SJCRH30 (cell line): ENCODE measurements at regions not wholly inside any gene's neighbourhood (a gene's known extent, or its start where the extent isn't known, plus 50 kb on each side); places are given as distances from the start of the nearest gene placed in this dataset.
"Not testable (repeated sequence)": the region's sequence is repeated elsewhere in the genome, so short reads cannot be mapped to it uniquely, and the experiment has no call there.

Experiments
- DNase-seq, 2 experiments: peaks; one replicate each; pipeline ENCODE4 v3.0.0-alpha.2; 2015 to 2020
- H3K27ac ChIP-seq: fragments of 250-450 bp; sonication (Bioruptor Pico); 2 replicates; pipeline ENCODE4 v1.5.1; 2020; ENCODE audit warnings: mild to moderate bottlenecking, moderate library complexity
- H3K27me3 ChIP-seq: fragments of 250-450 bp; sonication (Bioruptor Pico); 2 replicates; pipeline ENCODE4 v1.5.1; 2020; ENCODE audit warnings: mild to moderate bottlenecking, moderate library complexity
- H3K36me3 ChIP-seq: fragments of 250-450 bp; sonication (Bioruptor Pico); 2 replicates; pipeline ENCODE4 v1.5.1; 2020; ENCODE audit warnings: mild to moderate bottlenecking, moderate library complexity
- H3K4me1 ChIP-seq: fragments of 250-450 bp; sonication (Bioruptor Pico); 2 replicates; pipeline ENCODE4 v1.5.1; 2020; ENCODE audit warnings: mild to moderate bottlenecking, moderate library complexity
- H3K4me3 ChIP-seq: fragments of 250-450 bp; sonication (Bioruptor Pico); 2 replicates; pipeline ENCODE4 v1.5.1; 2020; ENCODE audit warnings: mild to moderate bottlenecking, moderate library complexity
- H3K9me3 ChIP-seq: fragments of 250-450 bp; sonication (Bioruptor Pico); replicated peaks from 2 replicates; pipeline ENCODE4 v1.5.1; 2020; ENCODE audit warnings: mild to moderate bottlenecking, moderate library complexity

DNA sequence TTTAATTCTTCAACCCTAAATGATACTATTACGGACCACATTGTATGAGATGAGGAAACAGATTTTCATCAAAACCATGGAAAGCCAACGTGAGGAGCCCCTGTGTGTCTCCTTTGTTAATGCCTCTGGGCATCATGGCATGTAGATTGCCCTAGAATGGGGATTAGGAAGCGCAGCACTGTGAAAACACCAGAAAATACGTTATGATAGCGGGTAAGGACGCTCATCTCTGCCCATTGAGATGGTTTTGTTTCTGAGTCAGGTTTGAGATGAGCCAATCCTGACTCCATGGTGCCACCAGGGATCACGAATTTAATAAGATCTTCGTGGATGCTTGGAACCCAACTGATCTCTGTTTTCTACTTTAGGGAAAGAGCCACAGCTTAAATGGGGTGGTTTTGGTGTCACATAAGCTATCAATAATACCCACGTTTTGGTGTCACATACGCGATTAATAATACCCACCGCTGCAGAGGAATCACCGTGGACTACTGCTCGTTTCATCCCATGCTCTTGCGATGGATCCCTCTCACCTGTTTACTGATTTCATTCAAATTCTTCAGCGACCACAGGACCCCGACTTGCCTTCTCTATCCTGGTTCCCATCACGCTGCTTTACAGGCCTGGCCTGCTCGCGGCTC, 137.3 kb downstream of the FOXD4L6 start:
- not testable (repeated sequence) for H3K9me3 ChIP-seq, H3K4me1 ChIP-seq, H3K27me3 ChIP-seq, H3K36me3 ChIP-seq, DNase-seq
- Histone ChIP-seq H3K4me3 (peak overlapping the region; percentile 100), H3K27ac (peak overlapping the region; percentile 95)

DNA sequence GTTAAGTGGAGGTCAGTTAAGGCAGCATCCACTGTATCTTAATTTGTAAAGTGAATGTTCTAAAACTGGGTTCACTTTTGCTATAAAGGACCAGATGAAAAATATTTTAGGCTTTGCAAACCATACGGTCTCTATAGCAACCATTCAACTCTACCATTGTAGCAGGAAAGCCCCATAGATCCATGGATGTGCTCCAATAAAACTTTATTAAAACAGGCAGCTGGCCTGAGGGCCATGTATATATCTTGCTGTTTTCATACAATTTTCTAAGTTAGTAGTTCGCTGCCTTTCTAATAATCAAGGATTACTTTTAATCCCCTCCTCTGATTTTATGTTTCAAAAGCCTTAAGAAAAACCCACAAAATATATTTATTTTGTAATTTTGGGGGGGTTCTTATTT, 142.1 kb downstream of the FOXD4L6 start:
- not testable (repeated sequence) for H3K9me3 ChIP-seq, H3K36me3 ChIP-seq, H3K4me3 ChIP-seq, H3K27ac ChIP-seq, H3K4me1 ChIP-seq, DNase-seq, H3K27me3 ChIP-seq

DNA sequence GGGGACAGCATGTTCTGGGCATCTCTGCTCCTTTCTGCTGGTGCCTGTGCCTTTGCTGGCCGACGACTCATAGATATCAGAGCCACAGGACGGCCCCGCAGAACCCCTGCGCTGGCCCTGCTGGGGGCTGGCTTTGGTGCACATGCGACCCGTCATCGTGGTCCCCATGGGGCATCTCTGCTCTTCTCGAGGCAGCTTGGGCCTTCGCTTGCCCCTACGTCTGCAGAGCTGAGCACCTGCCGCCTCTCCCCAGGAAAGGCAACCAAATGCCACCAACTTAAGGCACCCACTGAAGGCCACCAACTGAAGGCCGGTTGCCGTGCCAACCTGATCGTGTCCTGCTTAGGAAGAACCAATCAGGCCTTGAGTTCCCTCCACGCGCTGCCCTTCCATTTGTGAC, 153.1 kb downstream of the FOXD4L6 start:
- not testable (repeated sequence) for DNase-seq, H3K36me3 ChIP-seq, H3K27me3 ChIP-seq, H3K9me3 ChIP-seq, H3K4me3 ChIP-seq, H3K4me1 ChIP-seq, H3K27ac ChIP-seq

DNA sequence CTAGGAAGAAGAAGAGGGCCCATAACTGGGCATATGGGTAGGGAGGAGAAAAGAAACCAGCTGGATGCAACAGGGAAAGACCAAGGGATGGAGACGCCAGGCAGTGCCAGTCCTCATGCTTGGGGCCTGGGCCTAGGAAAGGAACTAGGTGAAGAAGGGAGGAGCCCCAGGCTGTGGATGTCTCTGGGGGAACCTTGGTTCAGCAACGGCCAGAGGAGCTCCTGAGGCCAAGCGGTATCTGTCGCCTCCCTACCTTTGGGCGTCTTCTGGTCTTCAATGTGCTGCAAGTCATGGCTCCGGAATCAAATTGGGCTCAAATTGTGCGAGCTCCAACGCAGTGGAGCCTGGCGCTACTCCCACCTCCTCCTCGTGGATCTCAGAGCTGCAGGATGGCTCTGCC, 153.6 kb downstream of the FOXD4L6 start:
- H3K27ac ChIP-seq, H3K27me3 ChIP-seq, H3K4me1 ChIP-seq, H3K4me3 ChIP-seq, H3K9me3 ChIP-seq, DNase-seq, H3K36me3 ChIP-seq: not testable (repeated sequence)

DNA sequence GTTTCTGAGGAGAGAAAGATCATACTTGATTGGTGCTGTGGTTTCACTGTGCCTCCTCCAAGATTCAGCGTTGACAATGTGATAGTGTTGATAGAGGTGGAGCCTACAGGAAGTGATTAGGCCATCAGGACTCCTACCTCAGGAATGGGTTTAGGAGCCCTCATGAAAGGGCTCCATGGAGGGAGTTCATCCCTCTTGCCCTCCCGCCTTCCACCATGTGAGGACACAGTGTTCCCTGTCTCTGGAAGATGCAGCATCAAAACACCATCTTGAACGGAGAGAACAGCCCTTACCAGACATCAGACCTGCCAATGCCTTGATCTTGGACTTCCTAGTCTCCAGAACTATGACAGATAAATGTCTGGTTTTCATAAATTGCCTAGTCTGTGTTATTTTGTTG, 156.7 kb downstream of the FOXD4L6 start:
- DNase-seq, H3K36me3 ChIP-seq, H3K4me3 ChIP-seq, H3K4me1 ChIP-seq, H3K27me3 ChIP-seq, H3K9me3 ChIP-seq, H3K27ac ChIP-seq: not testable (repeated sequence)

DNA sequence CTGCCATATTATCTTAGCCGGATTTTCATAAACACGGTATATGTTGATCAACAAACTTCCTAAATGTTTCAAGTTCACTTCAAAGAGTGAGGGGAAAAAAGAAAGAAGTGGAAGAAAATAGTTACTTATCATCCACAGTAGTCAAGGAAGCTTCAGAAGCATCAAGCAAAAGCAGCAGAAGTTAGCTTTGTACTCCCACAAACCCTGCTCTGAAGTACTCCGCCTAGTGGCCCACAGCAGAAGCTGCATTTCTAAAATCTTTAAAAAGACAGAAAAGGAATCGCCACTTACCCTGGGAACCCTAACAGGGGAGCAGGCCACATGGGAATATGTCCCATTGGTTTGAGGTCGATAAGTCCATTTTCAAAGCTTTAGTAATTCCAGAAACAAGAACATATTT, 158.1 kb downstream of the FOXD4L6 start:
- H3K4me1 ChIP-seq, H3K9me3 ChIP-seq: not testable (repeated sequence)

DNA sequence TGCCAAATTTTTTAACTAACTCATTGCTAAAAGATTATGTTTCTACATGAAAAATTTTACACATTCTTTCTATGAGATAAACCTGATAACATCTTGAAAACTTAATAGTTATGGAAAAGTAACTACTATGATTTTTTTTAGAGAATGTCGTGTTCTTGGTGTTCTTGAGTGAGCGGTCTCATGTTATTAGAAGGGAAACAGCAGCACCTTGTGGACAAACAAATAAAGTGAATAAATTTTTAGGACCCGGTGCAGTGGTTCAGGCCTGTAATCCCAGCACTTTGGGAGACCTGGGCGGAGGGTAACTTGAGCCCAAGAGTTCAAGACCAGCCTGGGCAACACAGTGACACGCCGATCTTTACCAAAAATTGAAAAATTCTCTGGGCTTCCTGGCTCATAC, 166.0 kb downstream of the FOXD4L6 start:
- H3K4me3 ChIP-seq, H3K36me3 ChIP-seq, H3K4me1 ChIP-seq, DNase-seq, H3K27ac ChIP-seq, H3K27me3 ChIP-seq, H3K9me3 ChIP-seq: not testable (repeated sequence)

More for the DNA sequence above, 158.1 kb downstream of the FOXD4L6 start:
- not testable (repeated sequence) for DNase-seq, H3K27ac ChIP-seq, H3K27me3 ChIP-seq, H3K4me3 ChIP-seq, H3K36me3 ChIP-seq

DNA sequence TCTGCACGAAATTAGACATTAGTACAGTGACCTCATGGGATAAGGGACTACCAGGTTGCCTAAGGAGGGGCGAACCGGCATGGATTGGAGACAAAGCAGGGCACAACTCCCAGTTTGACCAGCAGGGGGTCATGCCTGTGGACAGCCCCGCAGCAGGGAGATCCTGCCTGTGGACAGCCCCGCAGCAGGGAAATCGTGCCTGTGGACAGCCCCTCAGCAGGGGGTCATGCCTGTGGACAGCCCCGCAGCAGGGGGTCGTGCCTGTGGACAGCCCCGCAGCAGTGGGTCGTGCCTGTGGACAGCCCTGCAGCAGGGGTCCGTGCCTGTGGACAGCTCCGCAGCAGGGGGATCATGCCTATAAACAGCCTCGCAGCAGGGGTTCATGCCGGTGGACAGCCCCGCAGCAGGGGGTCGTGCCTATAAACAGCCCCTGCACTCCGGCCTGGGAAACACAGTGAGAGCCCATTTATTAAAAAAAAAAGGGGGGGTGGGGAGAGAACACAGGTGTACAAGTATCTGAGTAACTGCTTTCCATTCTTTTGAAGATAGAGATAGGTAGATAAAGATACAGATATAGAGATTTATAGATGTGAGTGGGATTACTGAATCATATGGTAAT, 176.5 kb downstream of the FOXD4L6 start:
- H3K4me1 ChIP-seq, H3K4me3 ChIP-seq, H3K27ac ChIP-seq, H3K9me3 ChIP-seq, H3K27me3 ChIP-seq, H3K36me3 ChIP-seq: not testable (repeated sequence)
- DNase-seq = peak in 1 of 2 experiments; percentile 21

DNA sequence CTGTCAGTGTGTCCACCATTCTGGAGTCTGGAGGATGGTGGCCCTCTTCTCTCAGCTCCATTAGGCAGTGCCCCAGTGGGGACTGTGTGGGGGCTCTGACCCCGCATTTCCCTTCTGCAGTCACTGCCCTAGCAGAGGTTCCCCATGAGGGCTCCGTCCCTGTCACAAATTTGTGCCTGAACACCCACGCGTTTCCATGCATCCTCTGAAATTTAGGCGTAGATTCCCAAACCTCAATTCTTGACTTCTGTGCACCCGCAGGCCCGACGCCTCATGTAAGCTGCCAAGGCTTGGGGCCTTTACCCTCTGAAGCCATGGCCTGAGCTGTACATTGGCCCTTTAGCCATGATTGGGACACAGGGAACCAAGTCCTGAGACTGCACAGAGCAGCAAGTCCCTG, 182.3 kb downstream of the FOXD4L6 start:
- DNase-seq, H3K36me3 ChIP-seq, H3K27ac ChIP-seq, H3K4me1 ChIP-seq, H3K9me3 ChIP-seq, H3K4me3 ChIP-seq, H3K27me3 ChIP-seq: not testable (repeated sequence)

DNA sequence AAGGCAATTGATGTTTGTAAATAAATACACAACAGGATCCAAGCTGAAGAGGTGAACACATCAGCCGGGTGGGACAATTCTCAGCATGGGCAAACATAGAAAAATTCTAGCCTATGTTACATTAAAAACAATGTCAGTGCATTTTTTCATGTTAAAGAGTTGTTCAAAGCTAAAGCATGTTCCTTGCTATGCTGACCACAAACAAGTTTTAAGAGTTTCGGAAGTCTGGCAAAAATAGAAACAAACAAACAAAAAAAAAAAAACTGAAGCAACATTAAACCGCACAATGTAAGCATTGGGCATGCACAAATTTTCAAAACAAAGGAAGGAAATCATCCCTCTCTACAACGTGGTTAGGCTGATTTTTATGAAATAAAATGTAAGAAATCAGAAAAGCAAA, 185.8 kb downstream of the FOXD4L6 start:
- not testable (repeated sequence) for H3K27me3 ChIP-seq, DNase-seq, H3K4me3 ChIP-seq, H3K36me3 ChIP-seq, H3K27ac ChIP-seq, H3K9me3 ChIP-seq, H3K4me1 ChIP-seq

DNA sequence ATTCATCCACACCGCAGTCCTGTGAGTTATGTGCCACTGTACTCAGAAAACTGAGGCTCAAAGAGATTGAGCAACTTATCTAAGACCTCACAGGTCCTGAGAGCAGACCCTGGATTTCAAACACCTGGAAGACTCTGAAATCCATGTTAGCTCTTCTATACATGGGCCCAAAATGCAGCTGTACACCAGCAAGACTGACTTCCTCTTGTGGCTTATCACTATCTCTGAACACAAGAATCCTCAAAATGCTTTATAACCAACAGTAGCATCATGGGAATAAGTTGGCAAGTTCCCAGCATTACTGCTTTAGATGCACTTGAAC, 188.6 kb downstream of the FOXD4L6 start:
- not testable (repeated sequence) for H3K4me3 ChIP-seq, H3K27me3 ChIP-seq, H3K27ac ChIP-seq, H3K9me3 ChIP-seq, H3K4me1 ChIP-seq, DNase-seq, H3K36me3 ChIP-seq

DNA sequence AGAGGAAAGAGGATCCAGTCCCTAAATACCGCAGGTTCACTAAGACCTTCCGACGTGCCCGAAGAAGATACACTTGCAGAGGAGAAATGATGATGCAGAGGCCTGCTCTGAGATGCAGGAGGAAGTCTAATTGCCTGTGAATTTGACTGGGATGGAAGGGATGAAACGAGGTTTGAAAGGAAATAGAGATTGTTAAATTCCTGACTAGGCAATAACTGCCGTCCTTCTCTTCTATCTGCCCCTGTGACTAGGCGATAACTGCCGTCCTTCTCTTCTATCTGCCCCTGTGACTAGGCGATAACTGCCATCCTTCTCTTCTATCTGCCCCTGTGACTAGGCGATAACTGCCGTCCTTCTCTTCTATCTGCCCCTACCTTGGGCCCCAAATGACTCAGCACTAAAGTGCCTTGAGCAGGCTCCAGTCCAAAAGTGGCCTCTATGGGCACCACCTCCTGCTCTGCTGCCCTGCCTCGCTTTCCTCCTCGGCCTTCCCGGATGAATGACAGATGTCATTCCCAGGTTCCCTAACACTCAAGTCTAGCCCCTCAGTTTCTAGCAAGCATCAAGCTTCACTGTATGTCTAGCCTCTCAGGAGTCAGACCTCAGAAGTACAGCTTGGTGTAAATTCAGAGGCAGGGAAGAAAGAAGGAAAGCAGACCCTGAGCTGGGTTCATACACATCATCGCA, 189.1 kb downstream of the FOXD4L6 start:
- not testable (repeated sequence) for H3K4me3 ChIP-seq, H3K27me3 ChIP-seq, H3K27ac ChIP-seq, H3K36me3 ChIP-seq, H3K9me3 ChIP-seq, DNase-seq, H3K4me1 ChIP-seq

DNA sequence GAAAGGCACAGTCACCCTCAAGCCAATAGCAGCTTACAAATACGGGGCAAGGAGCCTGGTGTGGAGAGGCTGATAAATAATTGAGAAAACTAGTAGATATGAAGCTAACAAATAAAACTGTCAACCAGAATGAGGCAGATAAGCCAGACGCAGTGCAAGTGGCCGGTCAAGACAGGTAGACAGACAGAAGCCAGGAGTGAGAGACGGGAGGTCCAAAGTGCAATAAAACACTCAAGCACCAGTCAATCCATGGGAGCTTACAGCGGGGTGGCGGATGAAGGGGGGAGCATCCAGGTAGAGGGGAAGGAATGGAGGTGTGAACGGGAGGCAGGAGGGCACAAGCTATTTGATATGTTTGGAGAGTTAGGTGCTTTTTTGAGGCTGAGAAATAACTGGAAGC, 193.1 kb downstream of the FOXD4L6 start:
- Histone ChIP-seq H3K36me3 (no peaks in the 10 kb centered on the region), H3K27ac (no peak overlapping the region), H3K9me3 (peaks cover 10% of the 10 kb centered on the region; the same call in 1 of the 2 replicates), H3K4me3 (no peak overlapping the region), H3K4me1 (no peaks in the 10 kb centered on the region), H3K27me3 (no peaks in the 10 kb centered on the region)
- DNase-seq = no peak

DNA sequence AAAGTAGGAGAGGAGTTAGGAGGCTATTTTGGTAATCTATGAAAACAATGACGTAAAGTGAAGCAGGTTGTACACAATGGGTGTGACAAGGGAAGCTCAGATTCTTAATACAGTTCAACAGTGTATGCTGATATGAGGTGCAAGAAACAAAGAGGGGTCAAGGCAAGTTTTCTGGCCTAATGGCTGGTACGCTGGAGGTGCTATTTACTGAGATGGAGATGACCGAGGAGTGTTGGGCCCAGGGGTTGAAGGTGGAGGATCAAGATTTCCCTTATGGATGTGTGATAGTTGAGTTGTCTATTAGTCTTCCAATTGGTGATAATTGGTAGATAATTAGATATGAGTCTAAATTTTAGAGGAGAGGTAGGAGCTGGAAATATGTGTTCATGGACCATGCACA, 194.0 kb downstream of the FOXD4L6 start:
- H3K27me3 ChIP-seq, H3K27ac ChIP-seq, DNase-seq: not testable (repeated sequence)

DNA sequence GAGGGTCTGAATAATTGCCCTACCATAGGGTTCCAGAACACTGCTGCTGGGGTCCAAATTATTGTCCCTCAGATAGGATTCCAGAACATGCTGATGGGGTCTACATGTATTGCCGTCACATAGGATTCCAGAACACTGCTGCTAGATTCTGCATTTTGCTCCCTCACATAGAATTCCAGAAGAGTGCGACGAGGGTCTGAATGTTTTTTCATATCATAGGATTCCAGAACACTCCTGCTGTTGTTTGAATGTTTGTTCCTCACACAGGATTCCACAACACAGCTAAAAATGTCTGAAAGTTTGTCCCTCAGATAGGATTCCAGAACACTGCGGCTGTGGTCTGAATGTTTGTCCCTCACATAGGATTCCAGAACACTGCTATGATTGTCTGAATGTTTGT, 198.1 kb downstream of the FOXD4L6 start:
- H3K9me3 ChIP-seq = peaks cover 10% of the 10 kb centered on the region
- DNase-seq, H3K4me3 ChIP-seq, H3K4me1 ChIP-seq, H3K27me3 ChIP-seq, H3K27ac ChIP-seq, H3K36me3 ChIP-seq: not testable (repeated sequence)

More for the DNA sequence above, 194.0 kb downstream of the FOXD4L6 start:
- H3K9me3 ChIP-seq = peaks cover 10% of the 10 kb centered on the region; the same call in 1 of the 2 replicates
- H3K36me3 ChIP-seq, H3K4me3 ChIP-seq, H3K4me1 ChIP-seq: not testable (repeated sequence)

DNA sequence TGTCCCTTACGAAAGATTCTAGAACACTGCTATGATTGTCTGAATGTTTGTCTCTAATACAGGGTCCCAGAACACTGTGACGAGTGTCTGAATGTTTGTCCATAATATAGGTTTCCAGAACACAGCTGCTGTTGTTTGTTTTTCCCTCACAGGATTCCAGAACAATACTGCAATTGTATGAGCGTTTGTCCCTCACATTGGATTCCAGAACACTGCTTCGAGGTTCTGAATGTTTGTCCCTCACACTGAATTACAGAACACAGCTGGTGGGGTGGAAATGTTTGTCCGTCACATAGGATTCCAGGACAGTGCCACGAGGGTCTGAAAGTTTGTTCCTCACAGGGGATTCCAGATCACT, 199.0 kb downstream of the FOXD4L6 start:
- H3K4me3 ChIP-seq, H3K36me3 ChIP-seq, H3K27ac ChIP-seq, DNase-seq, H3K4me1 ChIP-seq, H3K27me3 ChIP-seq: not testable (repeated sequence)
- peaks cover 10% of the 10 kb centered on the region for H3K9me3 ChIP-seq
